BLaER1 (cell line): ENCODE measurements at regions not wholly inside any gene's neighbourhood (a gene's known extent, or its start where the extent isn't known, plus 50 kb on each side); places are given as distances from the start of the nearest gene placed in this dataset.

ENCODE experiments used
- H3K27ac ChIP-seq: shearing (Covaris generic); formaldehyde crosslinking; 2 replicates; pipeline ENCODE4 v1.8.1; 2022
- H3K27me3 ChIP-seq: shearing (Covaris generic); formaldehyde crosslinking; 2 replicates; pipeline ENCODE4 v1.8.1; 2022
- H3K36me3 ChIP-seq: shearing (Covaris generic); formaldehyde crosslinking; 2 replicates; pipeline ENCODE4 v1.8.1; 2022
- H3K4me1 ChIP-seq: shearing (Covaris generic); formaldehyde crosslinking; 2 replicates; pipeline ENCODE4 v1.8.1; 2022
- H3K4me2 ChIP-seq: shearing (Covaris generic); formaldehyde crosslinking; 2 replicates; pipeline ENCODE4 v1.8.1; 2022
- H3K4me3 ChIP-seq: shearing (Covaris generic); formaldehyde crosslinking; 2 replicates; pipeline ENCODE4 v1.8.1; 2022
- H3K9ac ChIP-seq: shearing (Covaris generic); formaldehyde crosslinking; 2 replicates; pipeline ENCODE4 v1.8.1; 2022
- H3K9me3 ChIP-seq: shearing (Covaris generic); formaldehyde crosslinking; 2 replicates; pipeline ENCODE4 v1.8.1; 2022
- H4K20me1 ChIP-seq: shearing (Covaris generic); formaldehyde crosslinking; 2 replicates; pipeline ENCODE4 v1.8.1; 2022
- Cebpa-rat ChIP-seq: shearing (Covaris generic); IDR thresholded peaks from 2 replicates; pipeline ENCODE4 v1.8.1; 2022

- Histone ChIP-seq H3K9ac (no peak overlapping the region), H3K9me3 (no peaks in the 10 kb centered on the region), H3K27ac (no peak overlapping the region), H3K4me3 (no peak overlapping the region), H3K27me3 (no peaks in the 10 kb centered on the region), H3K36me3 (no peaks in the 10 kb centered on the region), H3K4me2 (no peak overlapping the region), H4K20me1 (no peaks in the 10 kb centered on the region), H3K4me1 (no peaks in the 10 kb centered on the region)
- no peak for TF ChIP-seq Cebpa-rat
These were observed 1504.8 kb downstream of the C4orf33 start for GRCh38 chr4:130600706-130601105.

GRCh38 chr4:130603043-130603442 lies 1507.1 kb downstream of the C4orf33 start:
- H3K9ac ChIP-seq: no peak overlapping the region
- H3K27ac ChIP-seq: no peak overlapping the region
- no peaks in the 10 kb centered on the region for H4K20me1 ChIP-seq
- H3K4me1 ChIP-seq: no peaks in the 10 kb centered on the region
- H3K36me3 ChIP-seq: no peaks in the 10 kb centered on the region
- TF ChIP-seq Cebpa-rat: no peak
- no peaks in the 10 kb centered on the region for H3K27me3 ChIP-seq
- no peaks in the 10 kb centered on the region for H3K9me3 ChIP-seq
- H3K4me3 ChIP-seq: no peak overlapping the region
- no peak overlapping the region for H3K4me2 ChIP-seq

- Histone ChIP-seq H3K4me2 (no peak overlapping the region), H3K27ac (no peak overlapping the region), H3K9me3 (no peaks in the 10 kb centered on the region), H3K9ac (no peak overlapping the region), H3K4me3 (no peak overlapping the region), H4K20me1 (no peaks in the 10 kb centered on the region), H3K36me3 (no peaks in the 10 kb centered on the region), H3K27me3 (no peaks in the 10 kb centered on the region), H3K4me1 (no peaks in the 10 kb centered on the region)
- no peak for TF ChIP-seq Cebpa-rat
These were observed 1512.2 kb downstream of the C4orf33 start for GRCh38 chr4:130608121-130608520.

GRCh38 chr4:130628531-130628930 lies 1532.6 kb downstream of the C4orf33 start:
- Histone ChIP-seq H3K4me3 (no peak overlapping the region), H3K36me3 (no peaks in the 10 kb centered on the region), H3K9me3 (no peaks in the 10 kb centered on the region), H3K4me2 (no peak overlapping the region), H4K20me1 (no peaks in the 10 kb centered on the region), H3K27ac (no peak overlapping the region), H3K9ac (no peak overlapping the region), H3K4me1 (no peaks in the 10 kb centered on the region), H3K27me3 (no peaks in the 10 kb centered on the region)
- TF ChIP-seq Cebpa-rat: no peak

- Histone ChIP-seq H3K4me3 (no peak overlapping the region), H3K27me3 (no peaks in the 10 kb centered on the region), H3K27ac (no peak overlapping the region), H3K9ac (no peak overlapping the region), H3K36me3 (no peaks in the 10 kb centered on the region), H3K4me2 (no peak overlapping the region), H4K20me1 (no peaks in the 10 kb centered on the region), H3K9me3 (no peaks in the 10 kb centered on the region), H3K4me1 (no peaks in the 10 kb centered on the region)
- TF ChIP-seq Cebpa-rat: no peak
These were observed 1537.0 kb downstream of the C4orf33 start for GRCh38 chr4:130632731-130633604.

- Histone ChIP-seq H3K9ac (no peak overlapping the region), H3K27me3 (no peaks in the 10 kb centered on the region), H4K20me1 (no peaks in the 10 kb centered on the region), H3K4me3 (no peak overlapping the region), H3K9me3 (no peaks in the 10 kb centered on the region), H3K4me2 (no peak overlapping the region), H3K36me3 (no peaks in the 10 kb centered on the region), H3K4me1 (no peaks in the 10 kb centered on the region), H3K27ac (no peak overlapping the region)
- TF ChIP-seq Cebpa-rat: no peak
These were observed 1540.5 kb downstream of the C4orf33 start for GRCh38 chr4:130636486-130636885.

GRCh38 chr4:130640592-130640991 lies 1544.6 kb downstream of the C4orf33 start:
- Histone ChIP-seq H4K20me1 (no peaks in the 10 kb centered on the region), H3K9me3 (no peaks in the 10 kb centered on the region), H3K36me3 (no peaks in the 10 kb centered on the region), H3K4me2 (no peak overlapping the region), H3K4me3 (no peak overlapping the region), H3K4me1 (no peaks in the 10 kb centered on the region), H3K9ac (no peak overlapping the region), H3K27me3 (no peaks in the 10 kb centered on the region), H3K27ac (no peak overlapping the region)
- TF ChIP-seq Cebpa-rat: no peak

- Histone ChIP-seq H3K36me3 (no peaks in the 10 kb centered on the region), H3K9ac (no peak overlapping the region), H3K9me3 (no peaks in the 10 kb centered on the region), H3K27ac (no peak overlapping the region), H4K20me1 (no peaks in the 10 kb centered on the region), H3K27me3 (no peaks in the 10 kb centered on the region), H3K4me3 (no peak overlapping the region), H3K4me2 (no peak overlapping the region), H3K4me1 (no peaks in the 10 kb centered on the region)
- TF ChIP-seq Cebpa-rat: no peak
These were observed 1550.9 kb downstream of the C4orf33 start for GRCh38 chr4:130646886-130647285.

- Histone ChIP-seq H3K9ac (no peak overlapping the region), H3K4me2 (no peak overlapping the region), H3K27me3 (no peaks in the 10 kb centered on the region), H3K4me1 (no peaks in the 10 kb centered on the region), H3K9me3 (no peaks in the 10 kb centered on the region), H3K36me3 (no peaks in the 10 kb centered on the region), H3K4me3 (no peak overlapping the region), H3K27ac (no peak overlapping the region), H4K20me1 (no peaks in the 10 kb centered on the region)
- TF ChIP-seq Cebpa-rat: no peak
These were observed 1552.6 kb downstream of the C4orf33 start for GRCh38 chr4:130648570-130648969.

- Histone ChIP-seq H4K20me1 (no peaks in the 10 kb centered on the region), H3K4me1 (no peaks in the 10 kb centered on the region), H3K27me3 (no peaks in the 10 kb centered on the region), H3K4me3 (no peak overlapping the region), H3K4me2 (no peak overlapping the region), H3K9me3 (peaks cover 4% of the 10 kb centered on the region), H3K9ac (no peak overlapping the region), H3K36me3 (no peaks in the 10 kb centered on the region), H3K27ac (no peak overlapping the region)
- TF ChIP-seq Cebpa-rat: no peak
These were observed 1557.9 kb downstream of the C4orf33 start for GRCh38 chr4:130653842-130654241.
